ENCODE measurements at regions not wholly inside any gene's neighbourhood (a gene's known extent, or its start where the extent isn't known, plus 50 kb on each side); places are given as distances from the start of the nearest gene placed in this dataset.
"Not testable (repeated sequence)": the region's sequence is repeated elsewhere in the genome, so short reads cannot be mapped to it uniquely, and the experiment has no call there.

GRCh38 chr10:30748152-30748973 is 118.8 kb upstream of the LYZL2 start:
- Histone ChIP-seq H3K36me3 (ENCODE audit: control insufficient read depth, insufficient read depth, low read length) (no peaks in the 10 kb centered on the region), H3K4me3 (ENCODE audit: low read depth, low read length) (no peak overlapping the region), H3K27ac (ENCODE audit: low read depth, low read length) (no peak overlapping the region), H3K9ac (ENCODE audit: low read length) (no peak overlapping the region), H3K27me3 (ENCODE audit: control insufficient read depth, insufficient read depth, low read length) (no peaks in the 10 kb centered on the region), H3K9me3 (ENCODE audit: control insufficient read depth, insufficient read depth, low read depth, low read length) (no peaks in the 10 kb centered on the region), H3K4me1 (ENCODE audit: control insufficient read depth, insufficient read depth, low read length) (no peaks in the 10 kb centered on the region)

GRCh38 chr10:30747633-30748032 is 118.1 kb upstream of the LYZL2 start:
- Histone ChIP-seq H3K4me3 (ENCODE audit: low read depth, low read length) (no peak overlapping the region), H3K36me3 (ENCODE audit: control insufficient read depth, insufficient read depth, low read length) (no peaks in the 10 kb centered on the region), H3K27ac (ENCODE audit: low read depth, low read length) (no peak overlapping the region), H3K27me3 (ENCODE audit: control insufficient read depth, insufficient read depth, low read length) (no peaks in the 10 kb centered on the region), H3K4me1 (ENCODE audit: control insufficient read depth, insufficient read depth, low read length) (no peaks in the 10 kb centered on the region), H3K9me3 (ENCODE audit: control insufficient read depth, insufficient read depth, low read depth, low read length) (no peaks in the 10 kb centered on the region), H3K9ac (ENCODE audit: low read length) (no peak overlapping the region)

GRCh38 chr10:30745953-30746352 is 116.4 kb upstream of the LYZL2 start:
- Histone ChIP-seq H3K4me3 (ENCODE audit: low read depth, low read length) (no peak overlapping the region), H3K9me3 (ENCODE audit: control insufficient read depth, insufficient read depth, low read depth, low read length) (no peaks in the 10 kb centered on the region), H3K27me3 (ENCODE audit: control insufficient read depth, insufficient read depth, low read length) (no peaks in the 10 kb centered on the region), H3K9ac (ENCODE audit: low read length) (no peak overlapping the region), H3K36me3 (ENCODE audit: control insufficient read depth, insufficient read depth, low read length) (no peaks in the 10 kb centered on the region), H3K27ac (ENCODE audit: low read depth, low read length) (no peak overlapping the region), H3K4me1 (ENCODE audit: control insufficient read depth, insufficient read depth, low read length) (no peaks in the 10 kb centered on the region)

GRCh38 chr10:30744106-30744505 is 114.6 kb upstream of the LYZL2 start:
- no peaks in the 10 kb centered on the region for H3K27me3 ChIP-seq (ENCODE audit: control insufficient read depth, insufficient read depth, low read length)
- no peaks in the 10 kb centered on the region for H3K4me1 ChIP-seq (ENCODE audit: control insufficient read depth, insufficient read depth, low read length)
- no peak overlapping the region for H3K9ac ChIP-seq (ENCODE audit: low read length)
- no peak overlapping the region for H3K4me3 ChIP-seq (ENCODE audit: low read depth, low read length)
- H3K27ac ChIP-seq (ENCODE audit: low read depth, low read length): no peak overlapping the region
- no peaks in the 10 kb centered on the region for H3K9me3 ChIP-seq (ENCODE audit: control insufficient read depth, insufficient read depth, low read depth, low read length)
- H3K36me3 ChIP-seq (ENCODE audit: control insufficient read depth, insufficient read depth, low read length): no peaks in the 10 kb centered on the region

- Histone ChIP-seq H3K36me3 (ENCODE audit: control insufficient read depth, insufficient read depth, low read length) (no peaks in the 10 kb centered on the region), H3K4me3 (ENCODE audit: low read depth, low read length) (no peak overlapping the region), H3K27ac (ENCODE audit: low read depth, low read length) (no peak overlapping the region), H3K9ac (ENCODE audit: low read length) (no peak overlapping the region), H3K4me1 (ENCODE audit: control insufficient read depth, insufficient read depth, low read length) (no peaks in the 10 kb centered on the region), H3K27me3 (ENCODE audit: control insufficient read depth, insufficient read depth, low read length) (no peaks in the 10 kb centered on the region), H3K9me3 (ENCODE audit: control insufficient read depth, insufficient read depth, low read depth, low read length) (0 out of 2 replicates have a peak, but pooled peaks cover 3% of the 10 kb centered on the region)
Observed at GRCh38 chr10:30743586-30743985, 114.0 kb upstream of the LYZL2 start.

GRCh38 chr10:30742471-30742870 is 112.9 kb upstream of the LYZL2 start:
- Histone ChIP-seq H3K9ac (ENCODE audit: low read length) (no peak overlapping the region), H3K27ac (ENCODE audit: low read depth, low read length) (no peak overlapping the region), H3K9me3 (ENCODE audit: control insufficient read depth, insufficient read depth, low read depth, low read length) (0 out of 2 replicates have a peak, but pooled peaks cover 3% of the 10 kb centered on the region), H3K4me3 (ENCODE audit: low read depth, low read length) (no peak overlapping the region), H3K27me3 (ENCODE audit: control insufficient read depth, insufficient read depth, low read length) (no peaks in the 10 kb centered on the region), H3K4me1 (ENCODE audit: control insufficient read depth, insufficient read depth, low read length) (no peaks in the 10 kb centered on the region), H3K36me3 (ENCODE audit: control insufficient read depth, insufficient read depth, low read length) (no peaks in the 10 kb centered on the region)

- H3K27ac ChIP-seq (ENCODE audit: low read depth, low read length); H3K4me1 ChIP-seq (ENCODE audit: control insufficient read depth, insufficient read depth, low read length); H3K27me3 ChIP-seq (ENCODE audit: control insufficient read depth, insufficient read depth, low read length); H3K9me3 ChIP-seq (ENCODE audit: control insufficient read depth, insufficient read depth, low read depth, low read length); H3K36me3 ChIP-seq (ENCODE audit: control insufficient read depth, insufficient read depth, low read length); H3K4me3 ChIP-seq (ENCODE audit: low read depth, low read length); H3K9ac ChIP-seq (ENCODE audit: low read length): not testable (repeated sequence)
Observed at GRCh38 chr10:30740774-30741173, 111.2 kb upstream of the LYZL2 start.

GRCh38 chr10:30738416-30738815 is 108.9 kb upstream of the LYZL2 start:
- Histone ChIP-seq H3K4me1 (ENCODE audit: control insufficient read depth, insufficient read depth, low read length) (no peaks in the 10 kb centered on the region), H3K9ac (ENCODE audit: low read length) (no peak overlapping the region), H3K4me3 (ENCODE audit: low read depth, low read length) (no peak overlapping the region), H3K36me3 (ENCODE audit: control insufficient read depth, insufficient read depth, low read length) (no peaks in the 10 kb centered on the region), H3K27me3 (ENCODE audit: control insufficient read depth, insufficient read depth, low read length) (no peaks in the 10 kb centered on the region), H3K9me3 (ENCODE audit: control insufficient read depth, insufficient read depth, low read depth, low read length) (0 out of 2 replicates have a peak, but pooled peaks cover 3% of the 10 kb centered on the region), H3K27ac (ENCODE audit: low read depth, low read length) (no peak overlapping the region)

- Histone ChIP-seq H3K4me3 (ENCODE audit: low read depth, low read length) (no peak overlapping the region), H3K36me3 (ENCODE audit: control insufficient read depth, insufficient read depth, low read length) (no peaks in the 10 kb centered on the region), H3K4me1 (ENCODE audit: control insufficient read depth, insufficient read depth, low read length) (no peaks in the 10 kb centered on the region), H3K9ac (ENCODE audit: low read length) (no peak overlapping the region), H3K27ac (ENCODE audit: low read depth, low read length) (no peak overlapping the region), H3K27me3 (ENCODE audit: control insufficient read depth, insufficient read depth, low read length) (no peaks in the 10 kb centered on the region), H3K9me3 (ENCODE audit: control insufficient read depth, insufficient read depth, low read depth, low read length) (0 out of 2 replicates have a peak, but pooled peaks cover 3% of the 10 kb centered on the region)
Observed at GRCh38 chr10:30737931-30738391, 108.4 kb upstream of the LYZL2 start.

GRCh38 chr10:30736685-30737232 is 107.2 kb upstream of the LYZL2 start:
- Histone ChIP-seq H3K4me3 (ENCODE audit: low read depth, low read length) (no peak overlapping the region), H3K4me1 (ENCODE audit: control insufficient read depth, insufficient read depth, low read length) (no peaks in the 10 kb centered on the region), H3K27ac (ENCODE audit: low read depth, low read length) (no peak overlapping the region), H3K27me3 (ENCODE audit: control insufficient read depth, insufficient read depth, low read length) (no peaks in the 10 kb centered on the region), H3K9me3 (ENCODE audit: control insufficient read depth, insufficient read depth, low read depth, low read length) (0 out of 2 replicates have a peak, but pooled peaks cover 3% of the 10 kb centered on the region), H3K9ac (ENCODE audit: low read length) (no peak overlapping the region), H3K36me3 (ENCODE audit: control insufficient read depth, insufficient read depth, low read length) (no peaks in the 10 kb centered on the region)

GRCh38 chr10:30734901-30735300 is 105.3 kb upstream of the LYZL2 start:
- Histone ChIP-seq H3K36me3 (ENCODE audit: control insufficient read depth, insufficient read depth, low read length) (no peaks in the 10 kb centered on the region), H3K27ac (ENCODE audit: low read depth, low read length) (no peak overlapping the region), H3K27me3 (ENCODE audit: control insufficient read depth, insufficient read depth, low read length) (no peaks in the 10 kb centered on the region)

More at GRCh38 chr10:30734901-30735300, 105.3 kb upstream of the LYZL2 start:
- Histone ChIP-seq H3K4me1 (ENCODE audit: control insufficient read depth, insufficient read depth, low read length) (no peaks in the 10 kb centered on the region), H3K9me3 (ENCODE audit: control insufficient read depth, insufficient read depth, low read depth, low read length) (0 out of 2 replicates have a peak, but pooled peaks cover 3% of the 10 kb centered on the region), H3K9ac (ENCODE audit: low read length) (no peak overlapping the region), H3K4me3 (ENCODE audit: low read depth, low read length) (no peak overlapping the region)
